OCI-LY3 (cell line): ENCODE measurements at regions not wholly inside any gene's neighbourhood (a gene's known extent, or its start where the extent isn't known, plus 50 kb on each side); places are given as distances from the start of the nearest gene placed in this dataset.

Experiments
- H2AFZ ChIP-seq: fragments of 200-600, 300-600 bp; shearing (Covaris generic); 2 replicates; pipeline ENCODE4 v1.6.0; 2014; ENCODE audit warnings: antibody characterized with exemption, low read depth, low read length
- H3K27ac ChIP-seq: fragments of 200-600, 300-600 bp; sonication (generic); 2 replicates; pipeline ENCODE4 v1.5.1; 2014; ENCODE audit warnings: mild to moderate bottlenecking, low read length, moderate library complexity, mixed read lengths
- H3K27me3 ChIP-seq: fragments of 200-600, 300-600 bp; sonication (generic); 2 replicates; pipeline ENCODE4 v1.6.1; 2014; ENCODE audit warnings: low read depth, low read length, mixed read lengths
- H3K36me3 ChIP-seq: fragments of 200-600, 300-600 bp; sonication (generic); replicated peaks from 2 replicates; pipeline ENCODE3; 2014; ENCODE audit warnings: low read depth, low read length, mixed read lengths
- H3K4me1 ChIP-seq: fragments of 300-600, 200-600 bp; sonication (generic); 2 replicates; pipeline ENCODE4 v1.6.1; 2014; ENCODE audit warnings: low read length, mixed read lengths
- H3K4me2 ChIP-seq: fragments of 200-600, 300-600 bp; sonication (generic); 2 replicates; pipeline ENCODE4 v1.6.1; 2014; ENCODE audit warnings: low read length, mixed read lengths
- H3K4me3 ChIP-seq: fragments of 300-600, 200-600 bp; sonication (generic); 2 replicates; pipeline ENCODE4 v1.5.1; 2014; ENCODE audit warnings: antibody characterized with exemption, mild to moderate bottlenecking, low read length, moderate library complexity
- H3K79me2 ChIP-seq: fragments of 300-600, 200-600 bp; shearing (Covaris generic); 2 replicates; pipeline ENCODE4 v1.6.1; 2014; ENCODE audit warnings: mild to moderate bottlenecking, low read length, mixed read lengths
- H3K9ac ChIP-seq: fragments of 300-600, 200-600 bp; shearing (Covaris generic); 2 replicates; pipeline ENCODE4 v1.6.0; 2014; ENCODE audit warnings: mild to moderate bottlenecking, low read length, moderate library complexity
- H3K9me3 ChIP-seq: fragments of 200-600, 300-600 bp; shearing (Covaris generic); 2 replicates; pipeline ENCODE4 v1.6.1; 2014; ENCODE audit warnings: low read length, mixed read lengths; ENCODE audit not compliant: insufficient read depth
- H4K20me1 ChIP-seq: fragments of 200-600, 300-600 bp; sonication (generic); 2 replicates; pipeline ENCODE4 v1.6.1; 2016; ENCODE audit warnings: low read length, mixed read lengths; ENCODE audit not compliant: insufficient read depth
- EZH2phosphoT487 ChIP-seq: fragments of 200-600 bp; shearing (Covaris generic); IDR thresholded peaks from 2 replicates; pipeline ENCODE4 v1.6.1; 2018; ENCODE audit warnings: antibody characterized with exemption, mixed run types, low read depth
- TF ChIP-seq, protein P1 (sequence below): fragments of 200-600, 300-600 bp; sonication (generic); IDR thresholded peaks from 2 replicates; pipeline ENCODE4 v1.5.1; 2014; ENCODE audit warnings: antibody characterized with exemption, low read length, low read depth

DNA sequence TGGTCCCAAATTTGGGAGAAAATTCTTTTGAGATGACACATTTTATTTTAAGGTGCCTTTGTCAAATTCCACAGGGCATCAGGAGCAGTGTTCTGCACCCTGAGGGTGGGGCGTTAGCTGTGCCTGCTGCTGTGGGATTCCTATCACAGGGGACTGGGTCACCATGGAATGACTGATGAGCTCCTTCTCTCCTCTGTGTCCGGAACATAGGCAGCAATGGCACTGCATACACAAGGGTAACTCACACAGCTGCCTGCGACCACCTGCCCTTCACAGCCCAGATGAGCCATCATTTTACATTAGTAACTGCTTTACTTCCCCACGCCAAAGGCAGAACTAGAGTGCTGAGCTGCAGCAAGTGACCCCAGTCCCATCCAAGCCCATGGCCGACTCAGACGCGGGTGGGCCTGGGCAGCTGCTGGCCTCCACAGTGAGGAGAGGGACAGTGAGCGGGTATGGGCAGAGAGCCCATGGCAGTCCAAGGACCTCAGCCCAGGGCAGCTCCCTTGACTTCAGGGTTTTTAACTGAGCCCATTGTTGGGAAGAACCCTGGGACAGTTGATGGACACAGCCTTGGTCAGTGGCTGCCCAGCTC is 93.7 kb downstream of the GADD45G start:
- H4K20me1 ChIP-seq, result no peaks in the 10 kb centered on the region
- no peaks in the 10 kb centered on the region for H3K79me2 ChIP-seq
- no peaks in the 10 kb centered on the region for H3K9me3 ChIP-seq
- no peak overlapping the region for H3K9ac ChIP-seq
- peaks cover 15% of the 10 kb centered on the region for H3K4me1 ChIP-seq
- no peak for TF ChIP-seq EZH2phosphoT487
- TF ChIP-seq, protein P1, sequence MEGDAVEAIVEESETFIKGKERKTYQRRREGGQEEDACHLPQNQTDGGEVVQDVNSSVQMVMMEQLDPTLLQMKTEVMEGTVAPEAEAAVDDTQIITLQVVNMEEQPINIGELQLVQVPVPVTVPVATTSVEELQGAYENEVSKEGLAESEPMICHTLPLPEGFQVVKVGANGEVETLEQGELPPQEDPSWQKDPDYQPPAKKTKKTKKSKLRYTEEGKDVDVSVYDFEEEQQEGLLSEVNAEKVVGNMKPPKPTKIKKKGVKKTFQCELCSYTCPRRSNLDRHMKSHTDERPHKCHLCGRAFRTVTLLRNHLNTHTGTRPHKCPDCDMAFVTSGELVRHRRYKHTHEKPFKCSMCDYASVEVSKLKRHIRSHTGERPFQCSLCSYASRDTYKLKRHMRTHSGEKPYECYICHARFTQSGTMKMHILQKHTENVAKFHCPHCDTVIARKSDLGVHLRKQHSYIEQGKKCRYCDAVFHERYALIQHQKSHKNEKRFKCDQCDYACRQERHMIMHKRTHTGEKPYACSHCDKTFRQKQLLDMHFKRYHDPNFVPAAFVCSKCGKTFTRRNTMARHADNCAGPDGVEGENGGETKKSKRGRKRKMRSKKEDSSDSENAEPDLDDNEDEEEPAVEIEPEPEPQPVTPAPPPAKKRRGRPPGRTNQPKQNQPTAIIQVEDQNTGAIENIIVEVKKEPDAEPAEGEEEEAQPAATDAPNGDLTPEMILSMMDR, result no peak
- H3K4me2 ChIP-seq, result no peak overlapping the region
- H3K4me3 ChIP-seq, result no peak overlapping the region
- H3K36me3 ChIP-seq, result no peaks in the 10 kb centered on the region
- no peak overlapping the region for H3K27ac ChIP-seq
- peaks cover 5% of the 10 kb centered on the region; the same call in 1 of the 2 replicates for H3K27me3 ChIP-seq
- no peak overlapping the region for H2AFZ ChIP-seq

DNA sequence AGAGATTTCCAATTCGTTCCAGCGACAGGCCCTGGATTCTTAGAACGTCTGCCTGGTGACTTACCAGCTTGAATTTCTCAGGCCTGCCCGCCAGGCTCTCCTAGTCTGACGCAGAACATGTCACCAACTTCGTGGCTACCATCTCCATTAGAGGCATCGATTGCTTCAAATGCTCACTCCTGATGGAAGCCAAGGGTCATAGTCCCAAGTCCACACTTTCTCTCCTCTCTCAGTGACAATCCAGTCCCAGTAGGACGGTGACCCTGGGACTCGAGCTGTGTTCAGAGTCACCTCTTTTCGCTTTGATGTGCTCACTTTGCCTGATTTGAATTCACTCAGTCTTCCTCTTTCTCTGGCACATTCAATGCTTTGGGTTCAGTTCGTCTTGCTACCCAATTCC is 94.8 kb downstream of the GADD45G start:
- no peaks in the 10 kb centered on the region; the same call in 1 of the 2 replicates for H3K27me3 ChIP-seq
- no peaks in the 10 kb centered on the region for H3K9me3 ChIP-seq
- H4K20me1 ChIP-seq, result no peaks in the 10 kb centered on the region
- no peak for TF ChIP-seq EZH2phosphoT487
- TF ChIP-seq, protein P1, result no peak
- no peak overlapping the region for H3K9ac ChIP-seq
- no peak overlapping the region for H3K4me2 ChIP-seq
- no peak overlapping the region for H3K4me3 ChIP-seq
- H2AFZ ChIP-seq, result no peak overlapping the region
- H3K79me2 ChIP-seq, result no peaks in the 10 kb centered on the region
- H3K27ac ChIP-seq, result no peak overlapping the region
- no peaks in the 10 kb centered on the region for H3K36me3 ChIP-seq
- peaks cover 15% of the 10 kb centered on the region for H3K4me1 ChIP-seq

DNA sequence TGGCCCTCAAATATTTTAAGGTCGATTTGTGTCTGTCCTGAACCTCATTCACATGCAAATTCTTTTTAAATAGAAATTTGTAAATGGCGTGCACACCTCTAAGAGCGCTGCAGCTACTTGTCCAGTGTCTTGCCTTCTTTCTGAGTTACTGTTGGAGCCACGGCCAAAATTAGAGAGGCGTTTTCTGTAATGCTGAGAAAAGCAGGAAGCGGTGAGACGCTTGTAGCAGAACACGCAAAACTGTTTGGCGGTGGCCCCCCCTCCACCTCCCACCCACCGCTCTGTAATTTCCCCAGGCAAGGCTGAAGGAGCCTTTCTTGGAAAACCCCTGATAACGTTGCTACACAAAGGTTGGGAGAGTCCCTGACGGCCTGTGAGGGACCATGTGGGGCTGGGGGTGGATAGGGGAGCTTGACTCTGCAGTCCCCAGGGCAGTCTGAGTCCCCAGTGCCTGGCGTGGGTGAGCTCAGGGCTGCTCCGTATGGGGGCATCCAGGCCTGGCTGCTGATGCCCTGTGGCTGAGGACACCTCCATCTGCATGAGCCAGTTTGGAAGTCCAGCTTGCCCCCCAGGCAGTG is 96.5 kb downstream of the GADD45G start:
- no peaks in the 10 kb centered on the region for H3K27me3 ChIP-seq
- no peaks in the 10 kb centered on the region for H3K9me3 ChIP-seq
- H3K9ac ChIP-seq, result peak overlapping the region; percentile 33; the same call in 1 of the 2 replicates
- H3K27ac ChIP-seq, result 0 out of 2 replicates have a peak overlapping the region, but pooled peaks have one; percentile 1
- TF ChIP-seq EZH2phosphoT487, result no peak
- TF ChIP-seq, protein P1, result no peak
- peaks cover 18% of the 10 kb centered on the region for H3K4me1 ChIP-seq
- H3K4me3 ChIP-seq, result peak overlapping the region; percentile 68
- H3K4me2 ChIP-seq, result peak overlapping the region; percentile 78
- no peaks in the 10 kb centered on the region for H3K79me2 ChIP-seq
- H4K20me1 ChIP-seq, result no peaks in the 10 kb centered on the region
- no peaks in the 10 kb centered on the region for H3K36me3 ChIP-seq
- H2AFZ ChIP-seq, result peak overlapping the region; percentile 83

DNA sequence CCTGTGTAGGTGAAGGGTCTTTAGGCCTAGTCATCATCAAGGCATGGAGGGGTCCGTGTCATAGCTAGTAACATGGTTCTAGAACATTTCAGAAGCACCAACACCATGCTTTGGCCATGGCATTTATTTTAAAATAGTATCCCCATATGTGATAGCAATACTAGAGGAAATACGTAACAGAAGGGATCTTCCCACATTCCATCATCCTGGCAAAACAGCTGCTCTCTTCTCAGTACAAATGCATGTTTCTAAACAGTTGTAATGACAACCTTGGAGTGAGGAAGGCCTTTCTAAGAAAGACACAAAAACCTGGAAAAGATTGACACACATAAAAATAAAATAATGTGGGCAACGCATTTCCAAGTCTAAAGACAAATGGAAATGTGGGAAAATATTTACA is 97.6 kb downstream of the GADD45G start:
- TF ChIP-seq EZH2phosphoT487, result no peak
- no peak overlapping the region for H3K4me3 ChIP-seq
- H3K36me3 ChIP-seq, result no peaks in the 10 kb centered on the region

More for the DNA sequence above, 97.6 kb downstream of the GADD45G start:
- no peak overlapping the region for H3K9ac ChIP-seq
- no peak overlapping the region for H3K4me2 ChIP-seq
- H3K27ac ChIP-seq, result no peak overlapping the region
- H2AFZ ChIP-seq, result no peak overlapping the region
- no peaks in the 10 kb centered on the region for H4K20me1 ChIP-seq
- H3K79me2 ChIP-seq, result no peaks in the 10 kb centered on the region
- H3K27me3 ChIP-seq, result no peaks in the 10 kb centered on the region
- H3K4me1 ChIP-seq, result peaks cover 27% of the 10 kb centered on the region
- H3K9me3 ChIP-seq, result no peaks in the 10 kb centered on the region
